ENCODE measurements at regions not wholly inside any gene's neighbourhood (a gene's known extent, or its start where the extent isn't known, plus 50 kb on each side); places are given as distances from the start of the nearest gene placed in this dataset.

DNA sequence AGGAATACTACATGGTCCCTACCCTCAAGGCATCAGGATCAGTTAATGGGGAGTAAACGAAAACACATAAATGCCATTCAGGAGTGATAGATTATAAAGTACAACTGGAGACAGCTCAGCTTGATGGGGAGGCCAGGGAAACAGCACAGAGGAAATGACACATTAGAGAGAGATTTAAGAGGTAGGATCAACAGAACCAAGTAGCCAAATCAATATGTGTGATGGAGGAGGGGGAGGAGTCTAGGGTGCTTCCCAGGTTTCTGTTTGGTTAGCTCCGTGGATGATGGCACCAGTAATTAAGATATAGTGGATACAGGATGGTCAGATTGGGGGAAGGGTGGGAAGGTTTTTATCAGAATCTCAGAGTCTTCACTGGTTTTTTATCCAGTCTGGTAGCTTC is 229.5 kb upstream of the ROPN1 start:
- TF ChIP-seq POLR2A (IDR thresholded peaks at IDR 0.05; ENCODE audit: insufficient read depth in 1 of 2, low read depth in 2 of 2, low read length in 2 of 2) = no peak
- no peak for TF ChIP-seq ZSCAN21 (CRISPR knock-in tag; IDR thresholded peaks at IDR 0.05; ENCODE audit: borderline replicate concordance)
- TF ChIP-seq, protein P1, sequence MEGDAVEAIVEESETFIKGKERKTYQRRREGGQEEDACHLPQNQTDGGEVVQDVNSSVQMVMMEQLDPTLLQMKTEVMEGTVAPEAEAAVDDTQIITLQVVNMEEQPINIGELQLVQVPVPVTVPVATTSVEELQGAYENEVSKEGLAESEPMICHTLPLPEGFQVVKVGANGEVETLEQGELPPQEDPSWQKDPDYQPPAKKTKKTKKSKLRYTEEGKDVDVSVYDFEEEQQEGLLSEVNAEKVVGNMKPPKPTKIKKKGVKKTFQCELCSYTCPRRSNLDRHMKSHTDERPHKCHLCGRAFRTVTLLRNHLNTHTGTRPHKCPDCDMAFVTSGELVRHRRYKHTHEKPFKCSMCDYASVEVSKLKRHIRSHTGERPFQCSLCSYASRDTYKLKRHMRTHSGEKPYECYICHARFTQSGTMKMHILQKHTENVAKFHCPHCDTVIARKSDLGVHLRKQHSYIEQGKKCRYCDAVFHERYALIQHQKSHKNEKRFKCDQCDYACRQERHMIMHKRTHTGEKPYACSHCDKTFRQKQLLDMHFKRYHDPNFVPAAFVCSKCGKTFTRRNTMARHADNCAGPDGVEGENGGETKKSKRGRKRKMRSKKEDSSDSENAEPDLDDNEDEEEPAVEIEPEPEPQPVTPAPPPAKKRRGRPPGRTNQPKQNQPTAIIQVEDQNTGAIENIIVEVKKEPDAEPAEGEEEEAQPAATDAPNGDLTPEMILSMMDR (CRISPR knock-in tag; IDR thresholded peaks at IDR 0.05) = no peak
- TF ChIP-seq, protein P2, sequence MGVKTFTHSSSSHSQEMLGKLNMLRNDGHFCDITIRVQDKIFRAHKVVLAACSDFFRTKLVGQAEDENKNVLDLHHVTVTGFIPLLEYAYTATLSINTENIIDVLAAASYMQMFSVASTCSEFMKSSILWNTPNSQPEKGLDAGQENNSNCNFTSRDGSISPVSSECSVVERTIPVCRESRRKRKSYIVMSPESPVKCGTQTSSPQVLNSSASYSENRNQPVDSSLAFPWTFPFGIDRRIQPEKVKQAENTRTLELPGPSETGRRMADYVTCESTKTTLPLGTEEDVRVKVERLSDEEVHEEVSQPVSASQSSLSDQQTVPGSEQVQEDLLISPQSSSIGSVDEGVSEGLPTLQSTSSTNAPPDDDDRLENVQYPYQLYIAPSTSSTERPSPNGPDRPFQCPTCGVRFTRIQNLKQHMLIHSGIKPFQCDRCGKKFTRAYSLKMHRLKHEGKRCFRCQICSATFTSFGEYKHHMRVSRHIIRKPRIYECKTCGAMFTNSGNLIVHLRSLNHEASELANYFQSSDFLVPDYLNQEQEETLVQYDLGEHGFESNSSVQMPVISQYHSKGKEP (CRISPR knock-in tag; IDR thresholded peaks at IDR 0.05) = no peak
- no peak for TF ChIP-seq MAFK (conservative IDR thresholded peaks at IDR 0.05 in 1 of 2, IDR thresholded peaks at IDR 0.05 in 1 of 2; ENCODE audit: low read length in 2 of 2)
- TF ChIP-seq, protein P3, sequence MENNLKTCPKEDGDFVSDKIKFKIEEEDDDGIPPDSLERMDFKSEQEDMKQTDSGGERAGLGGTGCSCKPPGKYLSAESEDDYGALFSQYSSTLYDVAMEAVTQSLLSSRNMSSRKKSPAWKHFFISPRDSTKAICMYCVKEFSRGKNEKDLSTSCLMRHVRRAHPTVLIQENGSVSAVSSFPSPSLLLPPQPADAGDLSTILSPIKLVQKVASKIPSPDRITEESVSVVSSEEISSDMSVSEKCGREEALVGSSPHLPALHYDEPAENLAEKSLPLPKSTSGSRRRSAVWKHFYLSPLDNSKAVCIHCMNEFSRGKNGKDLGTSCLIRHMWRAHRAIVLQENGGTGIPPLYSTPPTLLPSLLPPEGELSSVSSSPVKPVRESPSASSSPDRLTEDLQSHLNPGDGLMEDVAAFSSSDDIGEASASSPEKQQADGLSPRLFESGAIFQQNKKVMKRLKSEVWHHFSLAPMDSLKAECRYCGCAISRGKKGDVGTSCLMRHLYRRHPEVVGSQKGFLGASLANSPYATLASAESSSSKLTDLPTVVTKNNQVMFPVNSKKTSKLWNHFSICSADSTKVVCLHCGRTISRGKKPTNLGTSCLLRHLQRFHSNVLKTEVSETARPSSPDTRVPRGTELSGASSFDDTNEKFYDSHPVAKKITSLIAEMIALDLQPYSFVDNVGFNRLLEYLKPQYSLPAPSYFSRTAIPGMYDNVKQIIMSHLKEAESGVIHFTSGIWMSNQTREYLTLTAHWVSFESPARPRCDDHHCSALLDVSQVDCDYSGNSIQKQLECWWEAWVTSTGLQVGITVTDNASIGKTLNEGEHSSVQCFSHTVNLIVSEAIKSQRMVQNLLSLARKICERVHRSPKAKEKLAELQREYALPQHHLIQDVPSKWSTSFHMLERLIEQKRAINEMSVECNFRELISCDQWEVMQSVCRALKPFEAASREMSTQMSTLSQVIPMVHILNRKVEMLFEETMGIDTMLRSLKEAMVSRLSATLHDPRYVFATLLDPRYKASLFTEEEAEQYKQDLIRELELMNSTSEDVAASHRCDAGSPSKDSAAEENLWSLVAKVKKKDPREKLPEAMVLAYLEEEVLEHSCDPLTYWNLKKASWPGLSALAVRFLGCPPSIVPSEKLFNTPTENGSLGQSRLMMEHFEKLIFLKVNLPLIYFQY (CRISPR knock-in tag; IDR thresholded peaks at IDR 0.05; ENCODE audit: borderline replicate concordance) = no peak

Measured in HepG2 (cell line).